ENCODE measurements at regions not wholly inside any gene's neighbourhood (a gene's known extent, or its start where the extent isn't known, plus 50 kb on each side); places are given as distances from the start of the nearest gene placed in this dataset.

DNA sequence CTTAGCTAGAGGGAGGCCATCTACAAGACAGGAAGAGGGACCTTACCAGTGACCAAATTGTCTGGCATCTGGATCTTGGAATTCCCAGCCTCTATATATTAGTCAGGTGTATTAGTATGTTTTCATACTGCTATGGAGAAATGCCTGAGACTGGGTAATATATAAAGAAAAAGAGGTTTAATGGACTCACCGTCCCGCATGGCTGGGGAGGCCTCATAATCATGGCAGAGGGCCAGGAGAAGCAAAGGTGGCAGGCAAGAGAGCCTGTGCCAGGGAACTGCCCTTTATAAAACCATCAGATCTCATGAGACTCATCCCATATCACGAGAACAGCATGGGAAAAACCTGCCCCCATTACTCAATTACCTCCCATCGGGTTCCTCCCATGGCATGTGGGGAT lies 500.2 kb downstream of the SHISA9 start:
- Mint-ChIP-seq H3K9me3 (peaks cover 0 to 2% of the 10 kb centered on the region in 2 experiments; a peak in 1 of 5 replicates), H3K27me3 (ENCODE audit: low read depth) (no peaks in the 10 kb centered on the region), H3K4me1 (peaks cover 3 to 6% of the 10 kb centered on the region in 2 experiments; a peak in 3 of 4 replicates), H3K4me3 (no peak overlapping the region), H3K27ac (no peak overlapping the region), H3K36me3 (ENCODE audit: insufficient read depth in 1 of 3, low read depth in 3 of 3) (peaks cover 0 to 2% (median 0%) of the 10 kb centered on the region in 3 experiments; a peak in 2 of 7 replicates)
- no peak overlapping the region for H3K27ac ChIP-seq (ENCODE audit: insufficient read length, low read depth, low read length)
- no peak overlapping the region for H2BK12ac ChIP-seq (ENCODE audit: insufficient read length, low read depth, low read length)
- H4K91ac ChIP-seq (ENCODE audit: insufficient read length, low read depth, low read length) = no peak overlapping the region
- no peak overlapping the region for H3K23ac ChIP-seq (ENCODE audit: insufficient read length, low read depth, low read length)
- no peak overlapping the region for H2BK120ac ChIP-seq (ENCODE audit: low read depth, low read length, poor library complexity, severe bottlenecking)
- no peak overlapping the region for H2BK20ac ChIP-seq (ENCODE audit: low read depth, low read length, poor library complexity, severe bottlenecking)
- H3T11ph ChIP-seq (ENCODE audit: low read length) = no peak overlapping the region
- H3K27me3 ChIP-seq (ENCODE audit: insufficient read depth, low read length) = no peaks in the 10 kb centered on the region
- no peaks in the 10 kb centered on the region for H3K4me1 ChIP-seq (ENCODE audit: insufficient read depth, low read length)
- H3K4ac ChIP-seq (ENCODE audit: low read depth, low read length) = no peak overlapping the region
- WGBS (ENCODE audit: extremely low coverage, insufficient read length, low lambda C conversion rate) = no CpG with 5 or more reads among the region's 4 CpGs
- no peak overlapping the region for H3K18ac ChIP-seq (ENCODE audit: insufficient read length, low read depth, low read length)
- no peak overlapping the region for H2AFZ ChIP-seq (ENCODE audit: low read length)
- no peak overlapping the region for H3K4me2 ChIP-seq (ENCODE audit: insufficient read depth, insufficient read length, low read length)
- H3K14ac ChIP-seq (ENCODE audit: insufficient read depth, low read length) = no peak overlapping the region
- DNase-seq = no peak
- H4K5ac ChIP-seq (ENCODE audit: insufficient read length, low read depth, low read length) = no peak overlapping the region
- no peaks in the 10 kb centered on the region for H3K79me2 ChIP-seq (ENCODE audit: insufficient read depth, low read length)
- no peak overlapping the region for H2BK5ac ChIP-seq (ENCODE audit: insufficient read length, low read length)
- no peaks in the 10 kb centered on the region for H3K9me3 ChIP-seq (ENCODE audit: control insufficient read depth, low read depth, low read length)
- TF ChIP-seq CTCF (conservative IDR thresholded peaks at IDR 0.05) = no peak
- H3K23me2 ChIP-seq (ENCODE audit: insufficient read length, low read depth, low read length, poor library complexity, severe bottlenecking) = no peaks in the 10 kb centered on the region
- no peak overlapping the region for H2BK15ac ChIP-seq (ENCODE audit: low read depth, low read length)
- no peaks in the 10 kb centered on the region for H3K79me1 ChIP-seq (ENCODE audit: insufficient read depth, low read depth, low read length, poor library complexity, severe bottlenecking)
- no peak overlapping the region for H4K8ac ChIP-seq (replicated peaks; ENCODE audit: insufficient read length, low read depth, low read length)
- no peak overlapping the region for H3K56ac ChIP-seq (ENCODE audit: insufficient read length, low read depth, low read length)
- H4K20me1 ChIP-seq (ENCODE audit: control insufficient read depth, insufficient read depth, insufficient read length) = no peaks in the 10 kb centered on the region
- no peak overlapping the region for H2AK5ac ChIP-seq (ENCODE audit: insufficient read length, low read length)
- no peak overlapping the region for H3K9ac ChIP-seq (ENCODE audit: extremely low read depth, insufficient read length, low read length)
